Left colon (tissue), 2 donors: ENCODE measurements at regions not wholly inside any gene's neighbourhood (a gene's known extent, or its start where the extent isn't known, plus 50 kb on each side); places are given as distances from the start of the nearest gene placed in this dataset.
"Not testable (repeated sequence)": the region's sequence is repeated elsewhere in the genome, so short reads cannot be mapped to it uniquely, and the experiment has no call there.

Experiments used
- ATAC-seq: fragments of 200-7000 bp; cut with Tn5 transposase; one replicate; pipeline ENCODE4 v1.9.1; 2020; ENCODE audit warnings: mild to moderate bottlenecking, moderate library complexity
- DNase-seq, 2 donors: peaks; one replicate each; pipeline ENCODE4 v3.0.0-alpha.2; 2020
- intact Hi-C, 2 donors: fragments of 100-400 bp; cut with DNase I in 1 of 2; cut with micrococcal nuclease in 1 of 2; formaldehyde crosslinking; loops; one replicate each; pipeline versions ENCODE4 v1.11.2 to v1.14.0; 2022; cut with DNase I, micrococcal nuclease
- donor health status: DM: no; HTN: no; CAD: no.
- donor health status: DM: yes; HTN: yes; CAD: no.

- intact Hi-C loops: no loop called here
- DNase-seq: no peak
- ATAC-seq: no peak
Measured at GRCh38 chr1:30160999-30161689, 562.2 kb downstream of the MATN1 start.

- no peak for ATAC-seq
- intact Hi-C loops: no loop called here
Measured at GRCh38 chr1:30159015-30159414, 564.4 kb downstream of the MATN1 start.

GRCh38 chr1:30155698-30156097, 567.7 kb downstream of the MATN1 start:
- ATAC-seq: not testable (repeated sequence)

More at GRCh38 chr1:30159015-30159414, 564.4 kb downstream of the MATN1 start:
- DNase-seq: no peak

GRCh38 chr1:30155253-30155652, 568.1 kb downstream of the MATN1 start:
- DNase-seq, ATAC-seq, intact Hi-C loops: not testable (repeated sequence)

More at GRCh38 chr1:30155698-30156097, 567.7 kb downstream of the MATN1 start:
- DNase-seq, intact Hi-C loops: not testable (repeated sequence)

- no peak for ATAC-seq
- DNase-seq: no peak
- intact Hi-C loops: no loop called here
Measured at GRCh38 chr1:30153743-30154449, 569.5 kb downstream of the MATN1 start.

GRCh38 chr1:30151826-30152225, 571.6 kb downstream of the MATN1 start:
- no peak for DNase-seq

GRCh38 chr1:30151119-30151518, 572.3 kb downstream of the MATN1 start:
- intact Hi-C loops: no loop called here

More at GRCh38 chr1:30151826-30152225, 571.6 kb downstream of the MATN1 start:
- intact Hi-C loops: no loop called here
- no peak for ATAC-seq

GRCh38 chr1:30149226-30149625, 574.2 kb downstream of the MATN1 start:
- intact Hi-C loops: no loop called here
- DNase-seq (no peak), ATAC-seq (no peak)

More at GRCh38 chr1:30151119-30151518, 572.3 kb downstream of the MATN1 start:
- no peak for ATAC-seq
- DNase-seq: no peak

GRCh38 chr1:30148676-30149075, 574.7 kb downstream of the MATN1 start:
- ATAC-seq: no peak

GRCh38 chr1:30147188-30147587, 576.2 kb downstream of the MATN1 start:
- intact Hi-C loops: no loop called here
- DNase-seq (no peak), ATAC-seq (no peak)

More at GRCh38 chr1:30148676-30149075, 574.7 kb downstream of the MATN1 start:
- intact Hi-C loops: no loop called here
- DNase-seq: no peak

GRCh38 chr1:30146448-30146847, 576.9 kb downstream of the MATN1 start:
- ATAC-seq (no peak), DNase-seq (no peak)
- intact Hi-C loops: no loop called here

GRCh38 chr1:30145723-30146303, 577.6 kb downstream of the MATN1 start:
- intact Hi-C loops: no loop called here
- ATAC-seq: no peak
- DNase-seq: no peak

- no peak for DNase-seq
- no peak for ATAC-seq
- intact Hi-C loops: no loop called here
Measured at GRCh38 chr1:30144831-30145230, 578.6 kb downstream of the MATN1 start.

GRCh38 chr1:30143517-30143916, 579.9 kb downstream of the MATN1 start:
- ATAC-seq (no peak), DNase-seq (no peak)
- intact Hi-C loops: no loop called here

- intact Hi-C loops: no loop called here
- DNase-seq: no peak
- no peak for ATAC-seq
Measured at GRCh38 chr1:30140566-30140965, 582.8 kb downstream of the MATN1 start.

- DNase-seq: no peak
- intact Hi-C loops: no loop called here
Measured at GRCh38 chr1:30138891-30139290, 584.5 kb downstream of the MATN1 start.

GRCh38 chr1:30137001-30137400, 586.4 kb downstream of the MATN1 start:
- intact Hi-C loops: no loop called here
- DNase-seq: no peak
- no peak for ATAC-seq

More at GRCh38 chr1:30138891-30139290, 584.5 kb downstream of the MATN1 start:
- no peak for ATAC-seq

GRCh38 chr1:30135698-30136097, 587.7 kb downstream of the MATN1 start:
- intact Hi-C loops: no loop called here
- ATAC-seq (no peak), DNase-seq (no peak)

GRCh38 chr1:30134466-30135217, 588.7 kb downstream of the MATN1 start:
- DNase-seq: no peak
- ATAC-seq: no peak
- intact Hi-C loops: no loop called here
